ENCODE measurements at regions not wholly inside any gene's neighbourhood (a gene's known extent, or its start where the extent isn't known, plus 50 kb on each side); places are given as distances from the start of the nearest gene placed in this dataset.

- no peak for TF ChIP-seq CTCF (conservative IDR thresholded peaks at IDR 0.05; ENCODE audit: low read depth in 2 of 2)
- no peak for TF ChIP-seq NANOG (IDR thresholded peaks at IDR 0.05; ENCODE audit: borderline replicate concordance)
- no peak for TF ChIP-seq POLR2AphosphoS5 (IDR thresholded peaks at IDR 0.05; ENCODE audit: low read depth)
- no peak for TF ChIP-seq EZH2 (IDR thresholded peaks at IDR 0.05; ENCODE audit: low read depth, unreplicated experiment)
- no peak for TF ChIP-seq CREB1 (CRISPR knock-in tag; IDR thresholded peaks at IDR 0.05; ENCODE audit: low read depth)
- TF ChIP-seq REST (IDR thresholded peaks at IDR 0.05; ENCODE audit: unreplicated experiment), result no peak
- no peak for TF ChIP-seq EZH2phosphoT487 (IDR thresholded peaks at IDR 0.05; ENCODE audit: unreplicated experiment)
- TF ChIP-seq JUNB (IDR thresholded peaks at IDR 0.05; ENCODE audit: unreplicated experiment), result no peak
- TF ChIP-seq ZNF114 (CRISPR knock-in tag; IDR thresholded peaks at IDR 0.05), result no peak
- TF ChIP-seq ETS1 (IDR thresholded peaks at IDR 0.05), result no peak
Observed at GRCh38 chr12:23375621-23376020, 573.8 kb downstream of the SOX5 start.

Measured in GM23338 (cell line).